Nucleus accumbens (tissue), 56 donors: ENCODE measurements at regions not wholly inside any gene's neighbourhood (a gene's known extent, or its start where the extent isn't known, plus 50 kb on each side); places are given as distances from the start of the nearest gene placed in this dataset.
A peak's percentile ranks its signal among the peaks of the same experiment; 100 is the strongest.

Experiments used
- DNase-seq, 56 donors: peaks; one replicate each; lab custom pipeline; 2025; lab: John Stamatoyannopoulos, UW

- DNase-seq = no peak
Observed at GRCh38 chr13:39232401-39232980, 194.2 kb downstream of the NHLRC3 start.

DNA sequence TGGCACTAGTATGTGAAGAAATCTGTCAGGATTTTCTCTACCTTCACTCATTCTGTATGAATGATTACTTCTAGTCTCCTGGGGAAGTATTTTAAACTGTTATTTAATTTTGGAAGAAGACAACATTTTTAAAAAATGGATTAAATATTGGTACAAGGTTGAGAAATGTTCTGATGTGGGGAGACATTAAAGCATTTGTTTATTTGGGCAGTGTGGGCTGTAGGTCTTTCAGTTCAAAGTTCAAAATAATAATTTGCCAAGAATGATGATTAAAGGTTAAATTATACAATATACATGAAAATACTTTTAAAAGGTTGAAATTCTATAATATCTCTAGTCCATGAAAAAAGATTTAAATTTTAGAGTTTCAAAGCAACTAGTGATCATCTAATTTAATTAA, 194.7 kb downstream of the NHLRC3 start:
- DNase-seq = no peak

GRCh38 chr13:39233519-39233918, 195.3 kb downstream of the NHLRC3 start:
- DNase-seq = no peak

GRCh38 chr13:39244561-39245230, 206.4 kb downstream of the NHLRC3 start:
- DNase-seq = no peak

DNA sequence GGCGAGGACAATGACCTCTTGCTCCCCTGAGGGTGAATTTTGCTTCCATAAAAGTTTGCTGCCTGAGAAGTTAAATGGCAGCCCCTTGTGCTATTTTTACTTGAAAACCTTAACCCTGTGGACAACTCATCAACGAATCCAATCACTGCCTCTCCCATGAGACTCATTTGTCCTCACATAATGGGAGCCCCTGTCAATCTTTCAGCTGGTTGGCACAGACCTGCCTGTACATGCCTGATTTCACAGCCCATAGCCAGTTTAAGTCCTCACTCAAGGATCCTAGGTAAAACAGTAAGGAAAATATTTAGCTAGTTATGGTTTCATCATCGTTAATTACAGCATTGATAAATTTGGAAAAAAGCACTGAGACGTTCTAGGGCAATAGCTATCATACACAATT, 207.4 kb downstream of the NHLRC3 start:
- no peak for DNase-seq

GRCh38 chr13:39249982-39250381, 211.7 kb downstream of the NHLRC3 start:
- DNase-seq = no peak

GRCh38 chr13:39250440-39250839, 212.2 kb downstream of the NHLRC3 start:
- DNase-seq = no peak

DNA sequence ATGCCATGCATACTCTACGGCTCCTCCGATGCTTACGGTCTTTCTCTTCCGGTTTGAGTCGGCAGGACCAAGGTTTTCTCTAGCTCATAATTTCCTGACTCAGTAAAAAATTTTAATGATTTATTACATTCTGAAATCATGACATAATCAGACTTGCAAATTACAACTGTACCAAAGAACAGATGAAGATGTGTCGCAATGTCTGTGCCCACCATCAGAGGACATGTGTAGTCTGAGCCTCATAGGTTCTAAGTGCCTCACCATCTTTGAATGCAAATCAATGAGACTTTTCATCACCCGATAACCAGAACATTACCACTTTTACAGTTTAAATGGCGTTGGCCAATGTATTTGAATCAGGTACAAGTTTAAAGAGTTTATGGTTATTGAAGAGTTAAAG, 213.1 kb downstream of the NHLRC3 start:
- no peak for DNase-seq

DNA sequence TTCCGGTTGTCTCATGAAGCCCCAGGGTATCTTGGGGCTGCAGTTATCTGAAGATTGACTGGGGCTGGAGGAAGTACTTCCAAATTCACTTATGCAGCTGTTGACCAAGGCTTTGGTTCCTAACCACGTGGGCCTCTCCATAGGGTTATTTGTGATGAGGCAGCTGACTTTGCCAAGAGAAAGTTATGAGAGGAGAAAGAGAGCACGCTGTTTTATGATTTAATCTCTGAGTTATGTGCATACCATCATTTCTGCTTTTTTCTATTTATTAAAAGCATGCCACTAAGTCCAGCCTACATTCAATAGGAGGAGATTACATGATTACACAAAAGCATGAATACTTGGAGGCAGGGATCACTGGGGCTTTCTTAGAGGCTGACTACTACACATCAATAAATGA, 215.5 kb downstream of the NHLRC3 start:
- DNase-seq = no peak

DNA sequence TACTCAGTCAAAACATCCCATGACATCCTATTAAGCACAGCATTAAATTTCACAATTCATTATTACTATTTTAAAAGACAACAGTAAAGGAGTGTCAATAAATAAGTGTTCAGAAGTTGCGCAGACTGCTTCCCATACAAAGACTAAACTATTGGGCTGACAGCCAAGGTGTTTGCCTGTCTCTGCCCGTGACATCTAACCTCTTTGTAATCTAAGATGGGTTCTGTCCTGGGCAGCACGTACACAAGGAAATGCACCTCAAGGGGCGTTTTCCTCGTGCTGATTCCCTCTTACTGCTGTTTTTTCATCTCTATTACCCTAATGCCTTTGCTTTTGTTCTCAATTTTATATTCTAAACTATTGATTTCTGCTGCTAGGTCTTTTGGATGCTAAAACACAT, 216.3 kb downstream of the NHLRC3 start:
- no peak for DNase-seq

DNA sequence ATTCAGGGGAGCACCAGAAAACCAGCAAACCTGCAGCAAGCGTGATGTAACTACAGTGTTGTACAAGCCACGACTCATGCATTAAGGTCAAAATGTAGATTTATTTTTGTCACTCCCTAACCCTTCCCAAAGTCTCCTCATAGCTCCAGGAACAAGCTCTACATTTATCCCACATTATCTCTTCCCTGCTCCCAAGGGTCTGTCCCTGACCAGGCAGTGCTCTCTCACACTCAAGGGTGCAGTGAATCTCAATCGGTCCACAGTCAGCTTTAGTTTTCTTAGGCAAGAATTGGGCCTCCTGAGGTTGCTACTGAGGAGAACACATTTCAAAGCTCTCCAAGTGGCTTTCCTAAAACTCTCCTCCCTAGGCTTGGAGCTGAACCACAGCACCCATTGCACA, 219.4 kb downstream of the NHLRC3 start:
- no peak for DNase-seq

DNA sequence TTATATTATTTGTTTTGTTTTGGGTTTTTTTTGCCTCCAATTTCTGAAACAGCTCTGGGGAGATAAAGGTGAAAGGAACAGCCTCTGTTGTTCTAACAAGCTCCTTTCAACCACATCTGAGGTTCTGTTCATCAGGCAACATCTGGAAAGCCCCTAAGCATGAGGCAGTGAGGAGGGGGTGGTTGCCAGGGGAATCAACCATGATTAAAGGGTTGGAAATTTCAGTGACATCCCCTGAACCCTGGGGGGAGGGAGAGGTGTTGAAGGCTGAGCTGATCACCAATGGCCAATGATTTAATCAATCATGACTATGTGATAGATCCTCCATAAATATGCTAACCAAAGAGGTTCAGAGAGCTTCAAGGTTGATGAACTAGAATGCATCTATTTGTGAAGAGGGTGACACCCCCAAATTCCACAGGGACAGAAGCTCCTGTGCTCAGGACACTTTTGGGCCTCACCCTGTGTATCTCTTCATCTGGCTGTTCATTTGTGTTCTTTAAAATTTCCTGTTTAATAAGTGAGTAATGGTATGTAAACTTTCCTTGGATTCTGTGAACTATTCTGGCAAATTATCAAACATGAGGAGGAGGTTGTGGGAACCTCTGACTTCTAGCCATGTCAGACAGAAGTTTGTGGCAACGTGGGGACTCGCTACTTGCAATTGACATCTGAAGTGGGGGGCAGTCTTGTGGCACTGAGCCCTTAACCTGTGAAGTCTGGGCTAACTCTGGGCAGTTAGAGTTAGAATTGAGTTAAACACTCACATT, 221.3 kb downstream of the NHLRC3 start:
- DNase-seq = no peak

GRCh38 chr13:39263033-39263432, 224.8 kb downstream of the NHLRC3 start:
- peak in 42 of 56 donors; percentile 1 to 71 (median 12) for DNase-seq

GRCh38 chr13:39263531-39263930, 225.3 kb downstream of the NHLRC3 start:
- DNase-seq = no peak

DNA sequence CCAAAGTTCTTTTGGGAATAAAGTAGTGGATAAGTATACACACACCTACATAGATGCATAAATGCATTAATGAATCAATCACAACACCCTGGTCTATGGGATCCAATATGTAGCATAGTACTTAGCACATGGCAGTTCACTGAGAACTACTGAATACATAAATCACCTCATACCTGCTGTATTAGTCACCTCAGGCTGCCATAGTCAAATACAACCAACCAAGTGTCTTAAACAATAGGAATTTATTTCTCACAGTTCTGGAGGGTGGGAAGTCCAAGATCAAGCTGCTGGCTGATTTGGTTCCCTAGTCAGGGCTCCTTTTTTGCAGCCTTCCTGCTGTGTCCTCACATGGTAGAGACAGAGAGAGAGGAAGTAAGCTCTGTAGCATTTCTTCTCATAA, 228.2 kb downstream of the NHLRC3 start:
- DNase-seq = no peak

DNA sequence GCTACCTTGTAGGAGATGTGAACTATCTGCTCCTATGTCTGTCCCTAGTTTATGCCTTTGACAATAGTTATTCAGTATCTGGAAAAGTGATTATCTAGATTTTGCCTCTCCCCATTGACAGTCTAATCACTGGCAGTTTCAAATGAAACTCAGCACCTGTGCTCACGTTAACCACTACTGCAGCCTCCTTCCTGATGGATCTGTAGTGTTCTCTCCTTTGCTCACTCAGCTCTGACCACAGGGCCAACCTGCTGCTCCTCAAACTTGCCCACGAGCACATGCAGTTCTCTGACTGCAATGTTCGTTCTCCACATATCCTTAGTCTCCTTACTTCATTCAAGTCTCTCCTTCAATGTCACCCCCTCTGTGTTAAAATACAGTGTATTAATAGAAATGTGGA, 230.1 kb downstream of the NHLRC3 start:
- no peak for DNase-seq

- DNase-seq = no peak
Observed at GRCh38 chr13:39269004-39269403, 230.7 kb downstream of the NHLRC3 start.

- DNase-seq = no peak
Observed at GRCh38 chr13:39269411-39269810, 231.2 kb downstream of the NHLRC3 start.

- DNase-seq = no peak
Observed at GRCh38 chr13:39272994-39273393, 234.7 kb downstream of the NHLRC3 start.

DNA sequence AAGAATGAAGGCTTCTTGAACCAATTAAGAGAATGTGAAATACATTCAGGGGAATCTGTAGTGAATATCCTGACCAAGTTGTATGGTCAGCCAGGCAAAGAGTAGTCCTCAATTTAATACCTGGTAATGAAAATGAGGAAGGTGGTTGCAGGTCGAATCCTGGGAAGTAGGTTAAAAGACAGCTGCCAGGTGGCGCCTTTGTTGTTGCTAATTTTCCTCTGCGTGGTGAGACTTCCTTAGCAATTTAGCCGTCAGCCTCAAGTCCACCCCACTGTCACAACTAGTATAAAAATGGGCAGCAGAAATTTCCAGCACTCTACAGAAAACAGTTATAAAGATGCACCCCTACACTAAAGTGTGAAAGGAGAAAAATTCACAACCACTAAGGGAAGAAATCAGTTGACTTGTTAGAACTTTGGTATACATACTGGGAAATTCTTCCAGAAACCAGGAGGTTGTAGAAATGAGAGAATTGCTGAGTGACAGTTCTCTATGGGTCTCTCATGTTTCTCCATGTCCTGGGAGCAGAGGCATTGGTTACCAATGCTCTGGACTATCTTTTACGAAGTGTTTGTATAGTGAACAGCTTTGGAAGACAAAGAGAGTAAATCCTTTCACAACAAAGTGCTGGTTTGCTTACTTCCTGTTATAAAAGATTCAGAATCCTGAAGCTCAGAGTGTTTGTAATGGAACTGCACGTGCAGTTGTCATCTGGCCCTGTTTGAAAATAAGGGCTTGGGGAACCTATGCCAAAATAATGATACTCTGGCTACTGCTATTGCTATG, 235.9 kb downstream of the NHLRC3 start:
- no peak for DNase-seq

DNA sequence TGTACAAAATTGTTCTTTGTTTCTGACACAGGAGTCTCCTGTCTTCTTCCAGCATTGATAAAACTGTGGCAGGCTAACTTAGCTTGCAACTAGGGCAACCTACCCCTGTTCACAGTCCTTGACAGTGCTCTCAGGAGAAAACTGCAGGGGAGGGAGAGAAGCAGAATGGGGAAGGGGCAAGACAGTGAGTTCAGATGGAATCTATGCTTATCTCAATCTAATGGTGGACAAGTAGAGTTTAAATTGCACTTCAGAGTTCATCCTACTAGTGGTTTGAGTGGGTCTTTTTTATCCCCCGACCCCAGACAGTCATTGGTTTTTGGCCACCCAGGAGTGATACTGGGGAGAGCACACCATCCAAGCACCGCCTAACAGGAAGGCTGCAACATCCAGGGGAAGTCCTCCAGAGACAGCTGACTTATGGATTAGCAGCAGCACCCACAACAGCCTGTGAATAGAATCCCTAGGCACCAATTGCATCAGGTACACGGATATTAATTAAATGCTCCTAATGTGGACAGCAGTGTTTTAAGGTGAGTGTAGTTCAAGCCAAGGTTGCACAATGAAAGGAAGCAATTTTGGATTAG, 236.6 kb downstream of the NHLRC3 start:
- DNase-seq = no peak
